GM19035 (cell line): ENCODE measurements at regions not wholly inside any gene's neighbourhood (a gene's known extent, or its start where the extent isn't known, plus 50 kb on each side); places are given as distances from the start of the nearest gene placed in this dataset.

Experiments used
- ATAC-seq: cut with Tn5 transposase; IDR thresholded peaks from one replicate; pipeline ENCODE4 v1.9.1; 2021; ENCODE audit not compliant: unreplicated experiment

DNA sequence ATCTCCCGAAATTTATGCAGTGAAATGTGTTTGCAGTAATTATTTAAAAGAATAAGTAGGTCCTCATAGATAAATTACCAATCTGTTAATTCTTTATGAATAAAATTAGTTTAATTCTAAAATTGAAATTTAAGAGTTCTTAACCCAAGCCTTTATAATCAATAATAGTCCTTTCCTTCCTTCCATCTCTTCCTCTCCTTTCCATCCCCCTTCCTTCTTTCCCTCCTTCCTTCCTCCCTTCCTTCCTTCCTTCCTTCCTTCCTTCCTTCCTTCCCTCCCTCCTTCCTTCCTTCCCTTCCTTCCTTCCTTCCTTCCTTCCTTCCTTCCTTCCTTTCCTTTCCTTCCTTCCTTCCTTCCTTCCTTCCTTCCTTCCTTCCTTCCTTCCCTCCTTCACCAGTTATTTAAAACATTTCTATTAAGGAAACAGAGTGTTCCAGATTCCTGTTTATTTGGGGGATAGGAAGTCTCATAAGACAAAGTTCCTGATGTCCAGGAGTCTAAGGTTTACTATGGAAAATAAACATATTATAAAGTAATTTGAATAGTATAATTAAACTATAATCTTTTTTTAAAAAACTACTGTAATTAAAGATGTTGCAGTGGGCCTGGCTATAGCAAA lies 285.3 kb upstream of the NOX3 start:
- ATAC-seq, result no peak

DNA sequence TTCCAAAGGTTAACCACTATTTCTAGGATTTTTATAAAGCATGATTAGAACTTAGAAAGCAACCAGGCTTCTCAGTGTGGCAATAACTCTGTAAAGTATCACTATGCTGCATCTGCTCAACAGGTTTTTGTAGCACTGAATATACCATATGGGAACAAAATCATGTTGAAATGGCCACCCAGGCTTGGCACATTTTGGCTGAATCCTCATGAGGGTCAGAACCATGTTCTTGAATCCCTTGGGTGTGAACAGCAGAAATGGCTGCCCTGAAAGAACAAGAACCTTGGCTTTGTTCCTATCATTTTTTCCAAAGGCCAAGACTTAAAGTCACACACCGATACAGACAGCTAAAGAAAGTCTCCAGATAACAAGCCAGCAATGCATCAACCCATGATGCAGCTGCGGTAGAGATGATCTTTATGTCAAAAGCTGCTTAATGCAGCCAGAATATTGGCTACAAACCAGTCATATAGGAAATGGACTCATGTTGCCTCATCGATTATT lies 283.0 kb upstream of the NOX3 start:
- no peak for ATAC-seq

DNA sequence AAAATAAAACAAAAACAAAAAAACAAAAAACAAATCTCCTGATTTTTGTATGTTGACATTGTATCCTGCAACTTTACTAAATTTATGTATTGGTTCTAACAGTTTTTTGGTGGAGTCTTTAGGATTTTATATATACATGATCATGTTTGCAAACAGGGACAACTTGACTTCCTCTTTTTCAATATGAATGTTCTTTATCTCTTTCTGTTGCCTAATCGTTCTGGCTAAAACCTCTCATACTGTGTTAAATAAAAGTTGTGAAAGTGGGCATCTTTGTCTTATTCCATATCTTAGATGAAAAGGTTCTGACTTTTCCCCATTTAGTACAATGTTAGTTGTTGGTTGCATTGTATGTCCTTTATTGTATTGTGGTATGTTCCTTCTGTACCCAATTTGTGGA lies 261.7 kb upstream of the NOX3 start:
- no peak for ATAC-seq

DNA sequence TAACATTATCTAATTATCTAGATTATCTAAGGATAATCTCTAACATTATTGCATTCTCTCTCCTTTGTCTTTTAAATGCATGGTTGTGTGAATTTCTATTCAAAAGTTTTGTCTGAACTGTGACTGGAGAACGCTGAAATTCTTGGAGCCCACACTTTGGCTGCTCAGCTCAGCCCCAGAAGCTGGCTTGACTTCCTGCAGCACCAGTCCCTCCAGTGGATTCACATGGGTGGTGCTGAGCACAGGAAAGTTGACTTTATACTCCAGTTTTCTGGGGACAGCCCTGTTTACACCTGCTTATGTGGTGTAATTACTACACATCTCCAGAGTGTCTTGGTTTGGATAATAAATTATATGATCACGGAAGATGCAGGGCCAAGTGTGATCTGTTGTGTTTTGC lies 255.1 kb upstream of the NOX3 start:
- no peak for ATAC-seq

DNA sequence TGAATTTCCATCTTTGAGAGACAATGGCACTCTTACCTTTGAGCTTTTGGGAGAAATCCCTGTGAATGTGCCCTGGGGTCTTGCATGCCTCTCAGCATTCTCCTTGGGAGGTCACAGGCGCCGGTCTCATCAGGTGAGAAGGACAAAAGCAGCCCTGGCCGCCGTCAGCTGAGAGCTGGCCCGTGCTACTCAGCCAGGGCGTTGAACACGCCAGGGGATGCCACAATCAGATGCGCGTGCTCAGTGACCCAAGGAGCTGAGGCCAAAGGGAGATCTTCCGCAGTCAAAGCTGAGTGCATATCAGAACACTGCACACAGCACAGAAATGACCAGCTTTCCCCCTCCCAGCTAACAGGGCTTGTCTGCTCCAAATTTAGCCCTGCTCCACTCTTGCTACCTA lies 253.6 kb upstream of the NOX3 start:
- no peak for ATAC-seq

DNA sequence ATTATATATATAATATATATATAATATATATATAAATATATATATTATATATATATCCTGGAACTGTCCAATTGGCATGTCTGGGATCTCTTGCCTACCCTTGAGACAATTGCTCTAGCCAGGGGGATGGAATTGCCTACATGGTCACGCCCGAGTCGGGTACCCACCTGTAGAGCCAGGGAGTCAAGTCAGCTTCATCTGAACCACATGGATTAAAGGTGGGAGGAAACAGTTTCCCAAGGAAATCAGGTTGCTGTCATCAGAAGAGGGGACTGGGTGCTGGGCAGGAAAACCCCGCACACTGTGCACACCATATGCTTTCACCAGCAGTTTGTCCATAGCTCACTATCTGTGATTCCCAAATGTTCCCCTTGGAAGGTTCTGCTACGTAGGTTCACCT lies 252.5 kb upstream of the NOX3 start:
- no peak for ATAC-seq

DNA sequence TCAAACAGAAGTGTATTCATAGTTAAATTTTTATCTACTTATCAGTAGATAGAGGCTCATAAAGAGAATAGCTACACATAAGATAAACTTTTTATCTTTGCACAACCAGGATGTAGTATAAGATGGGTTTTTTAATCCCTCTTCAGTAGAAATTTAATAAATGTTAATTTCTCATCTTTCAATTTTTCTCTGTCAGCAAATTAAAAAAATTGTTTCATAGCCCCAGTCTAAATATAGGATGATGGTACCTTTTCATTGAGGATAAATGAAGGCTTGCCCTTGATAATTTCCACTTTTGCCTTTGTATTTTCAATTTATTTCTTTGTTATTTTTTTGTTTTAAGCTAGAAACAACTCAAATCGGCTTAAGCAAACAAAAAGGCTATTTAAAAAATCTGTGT lies 251.2 kb upstream of the NOX3 start:
- ATAC-seq, result no peak

DNA sequence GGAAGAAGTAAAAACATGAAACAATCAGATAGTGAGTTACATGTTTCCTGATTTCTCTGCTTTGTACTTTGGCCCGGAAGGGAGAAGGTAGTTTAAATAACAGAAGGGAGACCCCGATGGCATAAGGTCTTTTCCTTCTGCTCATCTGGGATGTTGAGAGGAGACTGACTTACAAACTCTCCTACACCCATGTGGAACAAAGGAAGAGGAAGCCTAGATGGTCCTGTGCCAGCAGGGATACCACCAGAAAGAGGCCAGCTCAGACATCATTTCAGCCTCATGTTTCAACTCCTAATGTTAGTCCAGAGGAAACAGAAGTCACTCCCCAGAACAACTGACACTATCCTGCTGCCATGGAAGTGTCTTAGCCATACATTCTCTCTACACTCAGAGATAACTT lies 250.7 kb upstream of the NOX3 start:
- ATAC-seq, result no peak

DNA sequence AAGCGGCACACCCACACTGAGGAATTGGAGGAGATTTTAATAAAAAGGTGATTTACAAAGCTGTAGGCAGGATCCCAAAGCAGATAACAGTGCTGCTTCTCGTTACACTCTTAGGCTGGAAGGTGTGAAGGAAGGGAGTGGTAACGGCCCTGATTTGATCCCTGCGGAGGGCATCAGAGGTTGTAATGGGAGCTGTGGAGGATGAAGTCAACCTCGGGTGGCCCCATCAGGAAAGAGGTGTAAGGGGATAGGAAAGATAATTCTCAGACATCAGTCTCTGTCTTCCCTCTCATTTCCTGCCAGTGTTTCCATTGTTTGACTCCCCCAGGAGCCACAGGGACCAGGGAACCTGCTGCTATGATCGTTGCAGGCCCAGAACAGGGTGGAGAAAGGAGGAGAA lies 245.7 kb upstream of the NOX3 start:
- no peak for ATAC-seq

DNA sequence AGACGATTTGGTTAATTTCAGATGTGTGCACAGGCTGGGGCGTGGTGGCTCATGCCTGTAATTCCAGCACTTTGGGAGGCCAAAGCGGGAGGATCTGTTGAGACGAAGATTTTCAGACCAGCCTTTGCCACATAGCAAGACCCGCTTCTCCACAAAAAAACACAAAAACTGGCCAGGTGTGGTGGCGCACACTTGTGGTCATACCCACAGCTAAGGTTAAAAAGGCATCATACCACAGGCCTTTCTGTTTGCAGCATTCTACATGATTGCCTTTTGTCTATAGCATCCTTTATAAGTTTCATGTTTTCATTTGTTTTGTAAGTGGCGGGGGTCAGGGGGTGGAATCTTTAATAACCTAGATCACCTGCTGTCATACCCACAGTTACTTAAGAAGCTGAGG lies 239.9 kb upstream of the NOX3 start:
- ATAC-seq, result no peak

DNA sequence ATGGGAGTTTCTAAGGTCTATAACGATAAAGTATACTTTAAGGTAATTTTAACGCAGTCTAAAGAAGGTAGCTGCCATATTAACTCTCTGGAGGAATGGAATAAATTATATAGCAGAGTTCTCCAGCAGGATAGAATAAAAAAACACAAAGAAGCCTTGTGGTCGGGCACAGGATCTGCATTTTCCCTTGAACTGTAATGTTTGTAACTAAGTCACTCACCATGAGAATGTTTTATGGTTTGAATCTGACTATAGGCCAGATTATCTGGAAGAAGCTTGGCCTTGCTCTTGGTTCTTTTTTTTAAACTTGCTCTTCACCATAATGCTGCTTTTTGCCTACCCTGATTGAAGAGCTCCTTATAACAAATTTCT lies 238.8 kb upstream of the NOX3 start:
- no peak for ATAC-seq

DNA sequence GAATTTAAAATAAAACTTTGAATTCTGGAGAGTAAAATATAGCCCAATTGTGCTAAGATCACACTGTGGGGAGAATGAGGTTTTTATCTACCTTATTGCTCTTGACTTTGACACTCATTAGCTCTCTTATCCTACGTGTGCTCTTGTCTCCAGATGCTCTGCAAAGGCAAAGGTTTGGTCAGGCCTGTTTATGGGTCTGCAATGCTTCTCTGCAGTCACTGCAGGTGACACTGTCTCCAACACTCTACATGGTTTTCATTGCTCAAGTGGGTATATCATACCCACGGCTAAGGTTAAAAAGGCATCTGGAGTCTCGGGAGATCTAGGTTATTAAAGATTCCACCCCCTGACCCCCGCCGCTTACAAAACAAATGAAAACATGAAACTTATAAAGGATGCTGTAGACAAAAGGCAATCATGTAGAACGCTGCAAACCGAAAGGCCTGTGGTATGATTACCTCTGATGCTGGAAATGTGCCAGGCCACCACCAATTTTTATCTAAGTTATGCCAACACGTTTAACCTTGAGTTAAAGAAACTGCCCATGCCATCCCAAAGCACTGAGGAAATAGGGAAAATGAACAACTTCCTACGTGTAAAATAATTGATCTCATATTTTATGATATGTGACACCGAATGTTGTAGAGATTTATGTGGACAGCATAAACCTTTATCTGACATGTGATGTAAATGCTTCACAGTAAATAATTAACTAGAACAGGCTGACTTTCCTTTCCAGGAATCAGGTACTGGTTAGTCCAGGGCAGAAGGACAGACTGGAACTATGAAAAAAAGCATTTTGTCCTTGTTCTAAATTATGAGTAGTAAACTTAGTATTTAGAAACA lies 238.2 kb upstream of the NOX3 start:
- no peak for ATAC-seq

DNA sequence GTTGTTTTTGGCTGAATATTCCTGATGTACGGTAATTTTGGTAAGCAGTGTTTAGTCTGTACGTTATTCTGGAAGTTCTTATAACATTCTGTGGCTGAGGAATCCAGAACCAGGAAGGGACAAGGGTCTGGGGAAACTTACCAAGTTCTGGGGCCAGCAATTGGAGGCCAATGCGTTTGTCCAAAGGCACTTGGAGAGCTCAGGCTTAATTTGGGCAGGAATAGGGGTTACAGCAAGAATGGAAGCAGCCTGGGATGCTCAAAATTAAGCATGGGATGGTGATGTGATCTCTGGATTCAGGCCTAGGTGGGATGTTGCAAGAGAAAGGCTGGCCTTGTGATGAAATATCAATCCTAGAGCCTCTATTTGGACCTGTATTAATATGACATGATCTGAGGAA lies 235.2 kb upstream of the NOX3 start:
- ATAC-seq, result no peak

DNA sequence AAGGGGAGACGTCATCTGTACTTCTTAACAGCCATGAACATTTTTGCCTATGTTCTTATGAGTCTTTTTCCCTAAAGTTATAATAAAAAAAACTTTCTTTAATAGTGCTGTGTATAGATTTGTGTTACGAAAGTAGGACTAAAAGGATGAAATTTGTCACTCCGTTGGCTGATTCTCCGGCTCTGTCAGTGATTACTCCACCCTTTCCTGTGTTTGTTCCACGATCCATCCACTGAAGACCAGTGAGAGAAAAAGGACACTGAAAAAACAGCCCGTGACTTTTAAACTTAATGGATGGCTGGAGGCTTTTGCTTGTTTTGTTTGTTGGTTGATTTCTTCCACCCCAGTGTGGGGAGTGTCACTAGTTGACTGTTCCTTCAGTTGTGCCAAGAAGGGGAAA lies 232.0 kb upstream of the NOX3 start:
- no peak for ATAC-seq

DNA sequence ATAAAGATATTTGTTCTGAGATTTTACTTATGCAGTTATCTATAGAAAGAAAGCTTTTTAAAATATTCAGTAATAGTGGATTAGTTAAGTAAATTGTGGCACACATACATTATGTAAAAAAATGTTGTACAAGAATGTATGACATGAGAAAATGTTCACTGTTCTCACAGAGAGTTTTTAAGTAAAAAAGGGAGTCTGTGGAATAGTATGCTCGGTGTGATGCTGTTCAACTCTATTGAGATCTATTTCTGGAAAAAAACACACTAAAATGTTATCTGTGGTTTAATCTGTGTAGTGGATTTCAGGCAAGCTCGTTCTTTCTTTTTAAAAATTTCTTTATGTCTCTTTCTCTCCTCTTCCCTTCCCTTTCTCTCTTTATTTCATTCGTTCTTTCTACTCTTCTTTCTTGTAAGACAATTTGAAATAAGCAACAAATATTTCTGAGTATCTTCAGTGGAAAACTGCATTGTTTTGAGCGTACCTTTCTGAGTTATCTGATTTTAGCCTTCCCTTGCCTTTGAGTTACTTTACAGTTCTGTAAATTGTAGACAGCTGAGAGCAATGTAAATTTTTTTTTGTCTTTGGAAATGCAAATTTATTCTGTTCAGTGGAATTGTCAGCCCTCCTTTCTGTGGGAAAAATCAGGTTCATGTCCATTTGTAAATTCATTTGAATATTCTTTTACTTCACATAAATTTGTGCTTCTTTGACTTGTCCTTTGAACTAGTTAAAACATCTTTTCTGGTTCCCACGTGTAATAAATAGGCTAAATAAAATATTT lies 229.0 kb upstream of the NOX3 start:
- ATAC-seq, result no peak

DNA sequence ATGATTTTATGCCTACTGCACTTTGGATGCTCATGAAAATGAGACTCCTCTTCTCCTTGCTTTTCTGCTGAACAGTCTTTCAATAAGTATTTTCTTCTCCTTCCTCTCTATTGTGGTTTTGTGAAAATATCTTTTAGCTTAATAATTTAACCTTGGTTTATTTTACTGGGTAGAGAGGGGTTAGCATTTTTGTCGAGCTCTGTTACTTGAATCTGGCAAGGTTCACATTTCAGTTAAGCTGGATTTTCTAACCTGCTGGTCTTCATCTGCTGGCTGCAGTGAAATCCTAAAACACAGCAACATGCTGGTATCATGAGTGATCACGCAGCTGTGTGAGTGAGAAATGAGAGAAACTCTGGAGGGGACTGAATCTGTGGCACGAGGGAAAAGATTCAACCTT lies 222.7 kb upstream of the NOX3 start:
- ATAC-seq, result no peak

DNA sequence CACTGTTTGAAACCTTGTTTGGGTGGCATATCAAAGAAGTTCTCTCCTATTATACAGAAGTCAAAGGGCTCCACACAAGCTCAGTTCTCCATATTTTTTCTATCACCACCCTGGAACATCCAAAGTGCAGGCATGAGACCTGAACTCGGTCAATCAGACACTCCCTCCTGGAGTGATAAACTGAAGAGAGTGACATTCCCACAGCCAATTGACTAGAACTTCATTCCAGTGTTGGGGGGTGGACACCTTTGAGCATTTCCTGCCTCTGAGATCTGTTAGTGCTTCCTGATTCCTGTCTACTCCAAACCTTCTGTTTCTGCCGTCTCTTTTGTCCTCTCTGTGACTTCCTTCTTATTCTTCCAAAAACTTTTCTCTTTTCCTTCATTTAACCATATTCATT lies 220.7 kb upstream of the NOX3 start:
- ATAC-seq, result no peak

DNA sequence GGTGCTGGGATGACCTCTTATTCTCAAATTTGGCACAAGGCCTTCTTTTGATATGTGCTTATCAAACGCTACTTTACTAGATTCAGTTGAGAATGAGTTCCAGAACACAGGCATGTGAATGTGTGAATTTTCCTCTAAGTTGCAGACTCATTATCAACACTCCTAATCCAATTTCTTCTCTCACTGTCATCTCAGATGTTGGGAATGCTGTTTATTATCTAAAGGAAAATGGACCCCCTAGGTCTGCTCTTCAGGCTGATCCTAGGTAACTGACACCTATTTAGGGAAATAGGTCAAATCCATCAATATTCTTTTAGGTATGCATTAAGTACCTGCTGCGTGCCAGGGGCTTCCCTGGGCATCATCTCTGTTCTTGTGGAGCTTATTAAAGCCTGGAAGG lies 215.0 kb upstream of the NOX3 start:
- ATAC-seq, result no peak

DNA sequence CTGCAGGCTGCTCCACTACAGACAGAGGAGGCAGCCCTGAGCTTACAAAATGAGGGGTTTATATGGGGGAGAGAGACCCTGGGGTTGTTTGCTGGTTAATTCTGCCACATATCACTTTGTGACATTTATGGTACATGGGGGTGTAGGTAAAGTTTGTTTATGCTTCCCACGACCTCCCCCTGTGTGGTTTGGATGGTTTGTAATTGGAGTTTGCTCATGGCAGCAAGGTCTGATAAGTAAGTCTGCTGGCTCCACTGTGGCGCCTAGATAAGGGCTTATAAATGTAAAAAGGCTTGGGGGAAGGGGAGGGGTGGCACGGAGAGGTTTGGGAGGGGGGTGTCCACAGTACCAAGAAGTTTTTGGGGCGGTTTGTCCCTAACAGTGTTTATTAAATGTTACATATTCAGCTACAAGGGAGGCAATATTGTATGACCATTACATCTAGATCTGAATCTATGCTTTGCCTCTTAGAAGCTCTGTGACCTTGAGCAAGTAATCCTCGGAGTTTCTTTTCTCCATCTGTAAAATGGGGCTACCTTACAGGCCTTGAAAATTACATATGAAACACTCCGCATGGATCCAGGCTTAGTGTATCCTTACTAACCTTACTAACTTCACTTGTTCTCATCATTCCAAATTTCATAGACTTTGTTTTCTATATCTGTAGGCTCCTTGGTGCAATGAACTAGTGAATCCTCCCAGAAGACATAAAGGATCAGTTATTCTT lies 204.8 kb upstream of the NOX3 start:
- no peak for ATAC-seq

DNA sequence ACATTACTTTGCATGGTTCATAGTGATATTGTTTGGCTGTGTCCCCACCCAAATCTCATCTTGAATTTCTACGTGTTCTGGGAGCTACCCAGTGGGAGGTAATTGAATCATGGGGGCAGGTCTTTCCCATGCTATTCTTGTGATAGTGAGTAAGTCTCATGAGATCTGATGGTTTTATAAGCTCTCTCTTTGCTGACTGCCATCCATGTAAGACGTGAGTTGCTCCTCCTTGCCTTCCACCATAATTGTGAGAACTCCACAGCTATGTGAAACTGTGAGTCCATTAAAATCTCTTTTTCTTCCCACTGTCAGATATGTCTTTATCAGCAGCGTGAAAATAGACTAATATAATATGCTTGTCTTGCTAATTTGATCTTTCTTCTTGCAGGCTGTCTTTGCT lies 200.4 kb upstream of the NOX3 start:
- ATAC-seq, result no peak

DNA sequence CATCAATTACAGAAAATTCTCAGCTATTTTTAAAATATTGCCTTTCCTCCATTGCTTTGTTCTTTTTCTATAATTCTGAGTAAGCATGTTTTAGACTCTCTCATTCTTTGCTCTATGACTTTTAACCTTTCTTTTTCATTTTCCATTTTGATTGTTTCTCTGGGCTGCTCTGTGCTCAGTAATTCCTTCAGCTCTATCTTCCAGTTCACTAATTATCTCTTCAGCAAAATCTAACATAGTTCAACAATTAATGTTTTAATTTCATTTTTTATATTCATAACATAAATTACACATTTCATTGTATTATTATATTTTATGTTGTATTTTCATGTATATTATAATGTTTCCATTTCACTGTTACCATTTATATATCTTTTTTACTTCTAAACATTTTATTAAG lies 198.8 kb upstream of the NOX3 start:
- ATAC-seq, result no peak
